Thyroid gland (tissue), 4 donors: ENCODE measurements at regions not wholly inside any gene's neighbourhood (a gene's known extent, or its start where the extent isn't known, plus 50 kb on each side); places are given as distances from the start of the nearest gene placed in this dataset.

Experiments
- DNase-seq, 2 donors: peaks; one replicate each; pipeline ENCODE4 v3.0.0-alpha.2; 2019
- H3K27ac ChIP-seq, 3 donors: fragments of 200-600 bp; sonication (generic); 1 replicate in 2 of 3; 2 replicates in 1 of 3; pipeline ENCODE4 v1.5.1; 2016 to 2019; ENCODE audit warnings: mild to moderate bottlenecking in 1 of 3, moderate library complexity in 1 of 3
- H3K27me3 ChIP-seq: fragments of 200-600 bp; sonication (generic); one replicate; pipeline ENCODE4 v1.5.1; 2019
- H3K36me3 ChIP-seq, 2 donors: fragments of 200-600 bp; sonication (generic); one replicate each; pipeline ENCODE4 v1.5.1; 2016 to 2019
- H3K4me1 ChIP-seq, 2 donors: fragments of 200-600 bp; sonication (generic); one replicate each; pipeline ENCODE4 v1.5.1; 2017 to 2019
- H3K4me3 ChIP-seq, 3 donors: fragments of 200-600 bp; sonication (generic); replicated peaks in 1 of 3; 1 replicate in 2 of 3; 2 replicates in 1 of 3; pipeline ENCODE4 v1.5.1; 2016; ENCODE audit warnings: mild to moderate bottlenecking in 1 of 3
- H3K9me3 ChIP-seq: fragments of 200-600 bp; sonication (generic); one replicate; pipeline ENCODE4 v1.5.1; 2017
- POLR2A ChIP-seq, 2 donors: fragments of 450-650 bp; IDR thresholded peaks; one replicate each; pipeline ENCODE4 v1.6.1; 2017; ENCODE audit warnings: antibody characterized with exemption in 2 of 2, mild to moderate bottlenecking in 2 of 2, moderate library complexity in 1 of 2
- WGBS, 2 donors: methylation state at CpG; one replicate each; pipeline ENCODE4 v1.1.5; 2017; 5-methylcytosine and 5-hydroxymethylcytosine counted together
- intact Hi-C: fragments of 100-400 bp; cut with DNase I; formaldehyde crosslinking; loops from one replicate; pipeline ENCODE4 v1.15.1; 2023
- TF ChIP-seq, protein P1 (sequence below), 6 experiments: fragments of 200-600 bp in 3 of 6; fragments of 450-650 bp in 3 of 6; sonication (generic) in 3 of 6; IDR thresholded peaks; one replicate each; pipeline ENCODE4 v1.5.1; 2016 to 2019; ENCODE audit warnings: antibody characterized with exemption in 6 of 6, mild to moderate bottlenecking in 2 of 6, inconsistent platforms in 1 of 6, moderate library complexity in 1 of 6

DNA sequence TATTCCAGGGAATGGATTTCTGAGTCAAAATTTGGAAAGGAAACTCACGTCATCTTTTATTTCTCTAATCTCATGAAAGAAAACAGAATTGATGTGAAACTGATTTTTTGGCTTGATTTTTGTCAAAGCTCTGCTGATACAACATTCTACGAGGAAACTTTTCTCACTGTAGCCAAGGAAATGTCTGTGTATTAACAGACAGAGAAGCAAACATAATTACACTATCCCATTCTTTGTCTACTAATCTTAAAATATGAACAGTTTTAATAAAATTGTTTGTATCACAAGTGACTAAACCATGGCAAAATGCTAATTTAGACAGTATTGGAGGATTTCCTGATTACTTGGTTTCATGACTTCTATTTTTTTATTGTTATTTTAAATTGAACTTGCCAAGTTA is 1437.0 kb downstream of the OTOL1 start:
- Histone ChIP-seq H3K9me3 (no peaks in the 10 kb centered on the region), H3K4me1 (no peaks in the 10 kb centered on the region), H3K27me3 (no peaks in the 10 kb centered on the region), H3K27ac (no peak overlapping the region), H3K4me3 (no peak overlapping the region), H3K36me3 (no peaks in the 10 kb centered on the region)
- intact Hi-C loops, result no loop called here
- DNase-seq, result no peak
- 66 to 77% methylated on average over 2 of the region's 2 CpGs for WGBS, 2 donors
- no peak for TF ChIP-seq POLR2A (IDR thresholded peaks at IDR 0.05)
- TF ChIP-seq, protein P1, sequence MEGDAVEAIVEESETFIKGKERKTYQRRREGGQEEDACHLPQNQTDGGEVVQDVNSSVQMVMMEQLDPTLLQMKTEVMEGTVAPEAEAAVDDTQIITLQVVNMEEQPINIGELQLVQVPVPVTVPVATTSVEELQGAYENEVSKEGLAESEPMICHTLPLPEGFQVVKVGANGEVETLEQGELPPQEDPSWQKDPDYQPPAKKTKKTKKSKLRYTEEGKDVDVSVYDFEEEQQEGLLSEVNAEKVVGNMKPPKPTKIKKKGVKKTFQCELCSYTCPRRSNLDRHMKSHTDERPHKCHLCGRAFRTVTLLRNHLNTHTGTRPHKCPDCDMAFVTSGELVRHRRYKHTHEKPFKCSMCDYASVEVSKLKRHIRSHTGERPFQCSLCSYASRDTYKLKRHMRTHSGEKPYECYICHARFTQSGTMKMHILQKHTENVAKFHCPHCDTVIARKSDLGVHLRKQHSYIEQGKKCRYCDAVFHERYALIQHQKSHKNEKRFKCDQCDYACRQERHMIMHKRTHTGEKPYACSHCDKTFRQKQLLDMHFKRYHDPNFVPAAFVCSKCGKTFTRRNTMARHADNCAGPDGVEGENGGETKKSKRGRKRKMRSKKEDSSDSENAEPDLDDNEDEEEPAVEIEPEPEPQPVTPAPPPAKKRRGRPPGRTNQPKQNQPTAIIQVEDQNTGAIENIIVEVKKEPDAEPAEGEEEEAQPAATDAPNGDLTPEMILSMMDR (IDR thresholded peaks at IDR 0.05), result no peak

DNA sequence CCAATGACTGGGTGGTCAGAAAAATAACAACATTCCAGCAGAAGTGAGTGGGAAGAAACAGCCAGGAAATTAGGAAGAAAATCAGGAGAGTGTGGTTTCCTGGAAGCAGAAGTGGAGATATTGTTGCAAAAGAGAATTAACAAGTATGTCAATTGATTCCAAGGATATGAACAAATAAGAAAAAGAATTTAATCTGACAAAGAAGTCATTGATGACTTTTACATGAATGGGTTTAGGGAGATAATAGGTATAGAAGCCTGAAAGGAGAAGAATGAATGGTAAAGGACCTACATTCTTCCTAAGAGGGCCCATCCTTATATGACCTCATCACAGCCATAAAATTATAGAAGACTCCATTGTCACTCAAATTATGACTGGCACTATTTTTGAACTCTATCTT is 1440.1 kb downstream of the OTOL1 start:
- no peaks in the 10 kb centered on the region for H3K36me3 ChIP-seq
- TF ChIP-seq, protein P1 (IDR thresholded peaks at IDR 0.05), result no peak
- TF ChIP-seq POLR2A (IDR thresholded peaks at IDR 0.05), result no peak
- no peaks in the 10 kb centered on the region for H3K9me3 ChIP-seq
- H3K4me3 ChIP-seq, result no peak overlapping the region
- no peaks in the 10 kb centered on the region for H3K4me1 ChIP-seq
- intact Hi-C loops, result no loop called here
- no peak for DNase-seq
- no peak overlapping the region for H3K27ac ChIP-seq
- H3K27me3 ChIP-seq, result no peaks in the 10 kb centered on the region

DNA sequence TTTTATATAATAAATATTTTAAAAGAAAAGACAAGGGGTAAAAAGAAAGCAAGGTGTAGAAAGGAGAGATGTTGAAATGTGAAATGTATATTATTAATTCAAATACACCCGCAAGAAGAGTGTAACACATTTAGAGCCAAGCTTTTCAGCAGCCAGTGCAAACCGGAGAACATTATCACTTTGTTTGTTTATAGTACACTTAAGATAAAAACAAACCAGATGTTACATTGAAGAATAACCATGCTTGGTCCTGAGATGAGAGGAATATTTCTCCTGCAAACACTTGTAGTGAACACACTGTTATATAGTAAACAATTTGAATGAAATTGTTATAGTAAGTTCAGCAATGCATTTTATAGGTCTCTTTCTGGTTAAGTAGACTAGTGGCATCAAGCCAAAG is 1441.5 kb downstream of the OTOL1 start:
- intact Hi-C loops, result no loop called here
- Histone ChIP-seq H3K4me1 (no peaks in the 10 kb centered on the region), H3K27ac (no peak overlapping the region), H3K36me3 (no peaks in the 10 kb centered on the region), H3K9me3 (no peaks in the 10 kb centered on the region), H3K27me3 (no peaks in the 10 kb centered on the region), H3K4me3 (no peak overlapping the region)
- no peak for DNase-seq
- 60 to 63% methylated on average over 2 of the region's 2 CpGs for WGBS, 2 donors
- no peak for TF ChIP-seq POLR2A (IDR thresholded peaks at IDR 0.05)
- TF ChIP-seq, protein P1 (IDR thresholded peaks at IDR 0.05), result no peak

DNA sequence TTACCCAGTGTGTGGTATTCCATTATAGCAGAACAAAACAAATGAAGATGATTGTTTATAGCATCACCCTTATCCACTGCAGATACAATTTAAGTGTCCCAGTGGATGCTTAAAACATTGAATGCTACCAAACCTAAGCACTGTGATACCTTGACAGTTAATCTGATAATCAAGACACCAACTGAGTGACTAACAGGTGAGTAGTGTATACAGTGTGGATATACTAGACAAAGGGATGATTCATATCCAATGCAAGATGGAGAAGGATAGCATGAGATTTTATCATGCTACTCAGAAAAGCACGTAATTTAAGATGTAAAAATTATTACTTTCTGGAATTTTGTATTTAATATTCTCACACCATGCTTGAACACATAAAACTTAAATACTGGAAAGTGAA is 1449.0 kb downstream of the OTOL1 start:
- intact Hi-C loops, result no loop called here
- no peak for TF ChIP-seq POLR2A (IDR thresholded peaks at IDR 0.05)
- TF ChIP-seq, protein P1 (IDR thresholded peaks at IDR 0.05), result no peak
- H3K27ac ChIP-seq, result no peak overlapping the region
- H3K36me3 ChIP-seq, result no peaks in the 10 kb centered on the region
- 0% methylated on average over 1 of the region's 1 CpG for WGBS, 2 donors
- DNase-seq, result no peak
- H3K9me3 ChIP-seq, result no peaks in the 10 kb centered on the region
- no peaks in the 10 kb centered on the region for H3K27me3 ChIP-seq
- no peak overlapping the region for H3K4me3 ChIP-seq
- H3K4me1 ChIP-seq, result no peaks in the 10 kb centered on the region

DNA sequence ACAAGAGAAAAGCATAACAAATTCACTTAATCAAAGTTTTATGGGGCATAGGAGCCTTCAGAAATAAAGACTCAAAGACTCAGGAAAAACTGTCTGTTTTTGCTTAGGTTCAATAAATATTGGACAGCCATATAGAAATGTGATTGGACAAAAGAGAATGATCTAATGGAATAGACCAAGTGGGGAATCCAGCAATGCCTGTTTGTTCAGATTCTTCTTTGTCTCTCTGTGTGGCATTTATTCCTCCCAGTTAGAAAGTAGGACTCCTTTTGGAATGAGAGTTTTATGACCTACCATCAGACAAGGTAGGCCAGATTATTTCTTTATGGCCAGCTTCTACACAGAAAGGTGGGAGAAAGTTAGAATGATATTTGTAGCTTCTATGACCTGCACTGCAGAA is 1460.1 kb downstream of the OTOL1 start:
- no peak overlapping the region for H3K4me3 ChIP-seq
- H3K4me1 ChIP-seq, result no peaks in the 10 kb centered on the region
- DNase-seq, result no peak
- H3K27ac ChIP-seq, result no peak overlapping the region
- H3K36me3 ChIP-seq, result no peaks in the 10 kb centered on the region
- H3K27me3 ChIP-seq, result no peaks in the 10 kb centered on the region
- TF ChIP-seq POLR2A (IDR thresholded peaks at IDR 0.05), result no peak
- TF ChIP-seq, protein P1 (IDR thresholded peaks at IDR 0.05), result no peak
- no peaks in the 10 kb centered on the region for H3K9me3 ChIP-seq
- intact Hi-C loops, result no loop called here
